K562 (cell line): ENCODE measurements at regions not wholly inside any gene's neighbourhood (a gene's known extent, or its start where the extent isn't known, plus 50 kb on each side); places are given as distances from the start of the nearest gene placed in this dataset.

Experiments
- FOXP4 ChIP-seq: sonication (generic); formaldehyde crosslinking; IDR thresholded peaks from 2 replicates; pipeline ENCODE4 v1.8.0; 2022; ENCODE audit warnings: mild to moderate bottlenecking, missing genetic modification reagents, borderline replicate concordance
- KAT7 ChIP-seq: sonication (generic); formaldehyde crosslinking; IDR thresholded peaks from 2 replicates; pipeline ENCODE4 v1.8.0; 2022; ENCODE audit warnings: missing genetic modification reagents, mild to moderate bottlenecking, borderline replicate concordance
- KLF10 ChIP-seq: fragments of 250-450 bp; sonication (Bioruptor Pico); IDR thresholded peaks from 2 replicates; pipeline ENCODE4 v1.6.1; 2021; ENCODE audit warnings: matching md5 sums
- NR2C2 ChIP-seq, 2 experiments: fragments of 200-800 bp in 1 of 2; sonication (Bioruptor generic) in 1 of 2; sonication (generic) in 1 of 2; formaldehyde crosslinking in 1 of 2; IDR thresholded peaks; 2 replicates each; pipeline versions ENCODE4 v1.6.1 to v1.8.0; 2016 to 2022; ENCODE audit warnings: mild to moderate bottlenecking in 1 of 2, missing compliant biosample characterization in 1 of 2, missing genetic modification characterization in 1 of 2, missing genetic modification reagents in 1 of 2
- STAT5A ChIP-seq: IDR thresholded peaks from 2 replicates; pipeline ENCODE4 v1.6.1; 2012; ENCODE audit warnings: low read length, inconsistent platforms, borderline replicate concordance
- TBP ChIP-seq: optimal IDR thresholded peaks from 2 replicates; pipeline ENCODE3; 2011; ENCODE audit warnings: low read depth, low read length, improper control_type of control experiment
- TF ChIP-seq, protein P1 (sequence below): sonication (generic); formaldehyde crosslinking; IDR thresholded peaks from 2 replicates; pipeline ENCODE4 v1.8.0; 2022; ENCODE audit warnings: missing genetic modification reagents, mild to moderate bottlenecking, borderline replicate concordance
- TF ChIP-seq, protein P2 (sequence below): IDR thresholded peaks from 3 replicates; pipeline ENCODE4 v1.6.1; 2011; ENCODE audit warnings: borderline replicate concordance, mild to moderate bottlenecking, moderate library complexity; ENCODE audit not compliant: insufficient read length; ENCODE audit errors: extremely low read depth
- TF ChIP-seq, protein P3 (sequence below): sonication (generic); formaldehyde crosslinking; IDR thresholded peaks from 2 replicates; pipeline ENCODE4 v1.8.0; 2023; ENCODE audit warnings: mild to moderate bottlenecking, missing genetic modification reagents

GRCh38 chr6:112690497-112691202 is 343.5 kb downstream of the RFPL4B start (continued):
- TF ChIP-seq STAT5A (no peak), KLF10 (no peak), NR2C2 (CRISPR knock-in tag; IDR thresholded peaks at IDR 0.05) (no peak), NR2C2 (tag; IDR thresholded peaks at IDR 0.05) (no peak), FOXP4 (no peak), KAT7 (CRISPR knock-in tag) (no peak), TBP (no peak)
- TF ChIP-seq, protein P1, sequence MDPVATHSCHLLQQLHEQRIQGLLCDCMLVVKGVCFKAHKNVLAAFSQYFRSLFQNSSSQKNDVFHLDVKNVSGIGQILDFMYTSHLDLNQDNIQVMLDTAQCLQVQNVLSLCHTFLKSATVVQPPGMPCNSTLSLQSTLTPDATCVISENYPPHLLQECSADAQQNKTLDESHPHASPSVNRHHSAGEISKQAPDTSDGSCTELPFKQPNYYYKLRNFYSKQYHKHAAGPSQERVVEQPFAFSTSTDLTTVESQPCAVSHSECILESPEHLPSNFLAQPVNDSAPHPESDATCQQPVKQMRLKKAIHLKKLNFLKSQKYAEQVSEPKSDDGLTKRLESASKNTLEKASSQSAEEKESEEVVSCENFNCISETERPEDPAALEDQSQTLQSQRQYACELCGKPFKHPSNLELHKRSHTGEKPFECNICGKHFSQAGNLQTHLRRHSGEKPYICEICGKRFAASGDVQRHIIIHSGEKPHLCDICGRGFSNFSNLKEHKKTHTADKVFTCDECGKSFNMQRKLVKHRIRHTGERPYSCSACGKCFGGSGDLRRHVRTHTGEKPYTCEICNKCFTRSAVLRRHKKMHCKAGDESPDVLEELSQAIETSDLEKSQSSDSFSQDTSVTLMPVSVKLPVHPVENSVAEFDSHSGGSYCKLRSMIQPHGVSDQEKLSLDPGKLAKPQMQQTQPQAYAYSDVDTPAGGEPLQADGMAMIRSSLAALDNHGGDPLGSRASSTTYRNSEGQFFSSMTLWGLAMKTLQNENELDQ, result no peak
- TF ChIP-seq, protein P2, sequence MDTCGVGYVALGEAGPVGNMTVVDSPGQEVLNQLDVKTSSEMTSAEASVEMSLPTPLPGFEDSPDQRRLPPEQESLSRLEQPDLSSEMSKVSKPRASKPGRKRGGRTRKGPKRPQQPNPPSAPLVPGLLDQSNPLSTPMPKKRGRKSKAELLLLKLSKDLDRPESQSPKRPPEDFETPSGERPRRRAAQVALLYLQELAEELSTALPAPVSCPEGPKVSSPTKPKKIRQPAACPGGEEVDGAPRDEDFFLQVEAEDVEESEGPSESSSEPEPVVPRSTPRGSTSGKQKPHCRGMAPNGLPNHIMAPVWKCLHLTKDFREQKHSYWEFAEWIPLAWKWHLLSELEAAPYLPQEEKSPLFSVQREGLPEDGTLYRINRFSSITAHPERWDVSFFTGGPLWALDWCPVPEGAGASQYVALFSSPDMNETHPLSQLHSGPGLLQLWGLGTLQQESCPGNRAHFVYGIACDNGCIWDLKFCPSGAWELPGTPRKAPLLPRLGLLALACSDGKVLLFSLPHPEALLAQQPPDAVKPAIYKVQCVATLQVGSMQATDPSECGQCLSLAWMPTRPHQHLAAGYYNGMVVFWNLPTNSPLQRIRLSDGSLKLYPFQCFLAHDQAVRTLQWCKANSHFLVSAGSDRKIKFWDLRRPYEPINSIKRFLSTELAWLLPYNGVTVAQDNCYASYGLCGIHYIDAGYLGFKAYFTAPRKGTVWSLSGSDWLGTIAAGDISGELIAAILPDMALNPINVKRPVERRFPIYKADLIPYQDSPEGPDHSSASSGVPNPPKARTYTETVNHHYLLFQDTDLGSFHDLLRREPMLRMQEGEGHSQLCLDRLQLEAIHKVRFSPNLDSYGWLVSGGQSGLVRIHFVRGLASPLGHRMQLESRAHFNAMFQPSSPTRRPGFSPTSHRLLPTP, result no peak
- TF ChIP-seq, protein P3, sequence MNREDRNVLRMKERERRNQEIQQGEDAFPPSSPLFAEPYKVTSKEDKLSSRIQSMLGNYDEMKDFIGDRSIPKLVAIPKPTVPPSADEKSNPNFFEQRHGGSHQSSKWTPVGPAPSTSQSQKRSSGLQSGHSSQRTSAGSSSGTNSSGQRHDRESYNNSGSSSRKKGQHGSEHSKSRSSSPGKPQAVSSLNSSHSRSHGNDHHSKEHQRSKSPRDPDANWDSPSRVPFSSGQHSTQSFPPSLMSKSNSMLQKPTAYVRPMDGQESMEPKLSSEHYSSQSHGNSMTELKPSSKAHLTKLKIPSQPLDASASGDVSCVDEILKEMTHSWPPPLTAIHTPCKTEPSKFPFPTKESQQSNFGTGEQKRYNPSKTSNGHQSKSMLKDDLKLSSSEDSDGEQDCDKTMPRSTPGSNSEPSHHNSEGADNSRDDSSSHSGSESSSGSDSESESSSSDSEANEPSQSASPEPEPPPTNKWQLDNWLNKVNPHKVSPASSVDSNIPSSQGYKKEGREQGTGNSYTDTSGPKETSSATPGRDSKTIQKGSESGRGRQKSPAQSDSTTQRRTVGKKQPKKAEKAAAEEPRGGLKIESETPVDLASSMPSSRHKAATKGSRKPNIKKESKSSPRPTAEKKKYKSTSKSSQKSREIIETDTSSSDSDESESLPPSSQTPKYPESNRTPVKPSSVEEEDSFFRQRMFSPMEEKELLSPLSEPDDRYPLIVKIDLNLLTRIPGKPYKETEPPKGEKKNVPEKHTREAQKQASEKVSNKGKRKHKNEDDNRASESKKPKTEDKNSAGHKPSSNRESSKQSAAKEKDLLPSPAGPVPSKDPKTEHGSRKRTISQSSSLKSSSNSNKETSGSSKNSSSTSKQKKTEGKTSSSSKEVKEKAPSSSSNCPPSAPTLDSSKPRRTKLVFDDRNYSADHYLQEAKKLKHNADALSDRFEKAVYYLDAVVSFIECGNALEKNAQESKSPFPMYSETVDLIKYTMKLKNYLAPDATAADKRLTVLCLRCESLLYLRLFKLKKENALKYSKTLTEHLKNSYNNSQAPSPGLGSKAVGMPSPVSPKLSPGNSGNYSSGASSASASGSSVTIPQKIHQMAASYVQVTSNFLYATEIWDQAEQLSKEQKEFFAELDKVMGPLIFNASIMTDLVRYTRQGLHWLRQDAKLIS (CRISPR knock-in tag), result no peak
